ENCODE measurements at regions not wholly inside any gene's neighbourhood (a gene's known extent, or its start where the extent isn't known, plus 50 kb on each side); places are given as distances from the start of the nearest gene placed in this dataset.
A peak's percentile ranks its signal among the peaks of the same experiment; 100 is the strongest.

GRCh38 chr14:51394384-51394783, 154.3 kb downstream of the TMX1 start:
- no peak overlapping the region for H3K4me3 ChIP-seq (ENCODE audit: low read depth, low read length)
- no peak for DNase-seq (ENCODE audit: low read depth)
- no peak for TF ChIP-seq CTCF (IDR thresholded peaks at IDR 0.05; ENCODE audit: insufficient read depth, low read length, poor library complexity, severe bottlenecking)
- no peaks in the 10 kb centered on the region for H3K27me3 ChIP-seq (ENCODE audit: control insufficient read depth, insufficient read depth, low read length)
- H3K36me3 ChIP-seq (ENCODE audit: control insufficient read depth, insufficient read depth, low read length), result no peaks in the 10 kb centered on the region

DNA sequence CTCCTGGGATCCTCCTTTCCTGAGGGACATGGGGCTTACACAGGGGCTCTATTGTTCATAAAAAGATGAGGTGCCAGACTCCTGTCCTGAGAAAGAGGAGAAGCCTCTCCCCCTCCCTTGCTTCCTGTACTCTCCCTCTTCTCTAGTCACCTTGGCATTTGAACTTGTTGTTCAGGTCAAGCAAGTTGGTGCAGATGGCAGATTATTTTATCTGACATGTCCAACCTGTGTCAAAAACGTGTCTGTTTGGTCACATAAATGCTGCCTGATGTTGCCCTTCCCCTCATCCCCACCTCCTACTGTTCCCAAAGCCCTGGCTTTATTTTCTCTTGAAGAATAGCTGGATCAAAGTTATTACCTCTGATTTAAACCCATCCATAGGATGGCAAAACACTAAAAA, 154.8 kb downstream of the TMX1 start:
- Histone ChIP-seq H3K27me3 (ENCODE audit: control insufficient read depth, insufficient read depth, low read length) (no peaks in the 10 kb centered on the region), H3K36me3 (ENCODE audit: control insufficient read depth, insufficient read depth, low read length) (no peaks in the 10 kb centered on the region), H3K4me3 (ENCODE audit: low read depth, low read length) (no peak overlapping the region)
- no peak for TF ChIP-seq CTCF (IDR thresholded peaks at IDR 0.05; ENCODE audit: insufficient read depth, low read length, poor library complexity, severe bottlenecking)
- DNase-seq (ENCODE audit: low read depth), result no peak

DNA sequence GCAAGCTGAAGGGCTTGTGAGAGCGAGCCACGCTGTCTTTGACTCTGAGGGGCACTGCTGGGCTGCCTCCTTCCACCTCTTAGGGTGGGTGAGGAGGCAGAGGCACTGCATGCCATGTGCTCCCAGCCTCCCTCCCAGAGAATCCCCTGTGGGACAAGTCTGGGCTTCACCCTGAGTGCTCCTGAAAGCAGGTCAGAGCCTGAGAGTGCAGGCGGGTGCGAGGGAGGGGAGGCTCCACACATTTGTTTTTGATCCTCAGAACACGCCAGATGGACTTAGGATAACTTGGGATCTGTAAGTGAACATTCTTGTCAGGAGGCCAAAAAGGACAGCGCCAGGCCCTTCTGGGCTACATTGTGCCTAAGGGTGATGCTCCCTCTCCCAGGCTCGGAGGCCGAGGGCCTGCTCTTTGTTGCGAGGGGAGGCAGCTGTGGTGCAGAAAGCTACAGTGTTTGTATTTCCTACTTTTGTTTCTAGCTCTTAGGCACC, 155.4 kb downstream of the TMX1 start:
- H3K36me3 ChIP-seq (ENCODE audit: control insufficient read depth, insufficient read depth, low read length), result no peaks in the 10 kb centered on the region
- no peaks in the 10 kb centered on the region for H3K27me3 ChIP-seq (ENCODE audit: control insufficient read depth, insufficient read depth, low read length)
- no peak for TF ChIP-seq CTCF (IDR thresholded peaks at IDR 0.05; ENCODE audit: insufficient read depth, low read length, poor library complexity, severe bottlenecking)
- no peak overlapping the region for H3K4me3 ChIP-seq (ENCODE audit: low read depth, low read length)
- no peak for DNase-seq (ENCODE audit: low read depth)

GRCh38 chr14:51396222-51396815, 156.3 kb downstream of the TMX1 start:
- H3K27me3 ChIP-seq (ENCODE audit: control insufficient read depth, insufficient read depth, low read length), result no peaks in the 10 kb centered on the region
- H3K36me3 ChIP-seq (ENCODE audit: control insufficient read depth, insufficient read depth, low read length), result no peaks in the 10 kb centered on the region
- peak; percentile 80 for DNase-seq (ENCODE audit: low read depth)
- H3K4me3 ChIP-seq (ENCODE audit: low read depth, low read length), result no peak overlapping the region
- no peak for TF ChIP-seq CTCF (IDR thresholded peaks at IDR 0.05; ENCODE audit: insufficient read depth, low read length, poor library complexity, severe bottlenecking)

DNA sequence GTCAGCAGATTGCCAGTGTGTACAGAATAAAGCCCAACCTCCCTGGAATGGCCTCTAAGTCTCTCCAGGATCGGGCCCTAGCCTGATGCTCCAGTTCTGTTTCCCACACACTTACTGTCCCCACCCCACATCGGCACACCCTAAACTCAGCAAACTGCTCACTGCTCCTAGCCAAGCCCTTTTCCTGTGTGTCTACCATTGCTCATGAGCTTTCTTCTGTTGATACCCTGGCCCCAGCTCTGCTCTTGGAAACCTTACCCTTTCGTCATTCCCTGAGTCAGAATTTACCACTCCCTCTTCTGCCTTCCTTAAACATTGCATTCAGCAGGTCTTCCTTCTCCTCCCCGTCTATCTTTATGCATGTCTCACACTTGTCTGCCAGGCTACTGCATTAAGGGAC, 158.9 kb downstream of the TMX1 start:
- Histone ChIP-seq H3K36me3 (ENCODE audit: control insufficient read depth, insufficient read depth, low read length) (no peaks in the 10 kb centered on the region), H3K27me3 (ENCODE audit: control insufficient read depth, insufficient read depth, low read length) (no peaks in the 10 kb centered on the region), H3K4me3 (ENCODE audit: low read depth, low read length) (no peak overlapping the region)
- no peak for TF ChIP-seq CTCF (IDR thresholded peaks at IDR 0.05; ENCODE audit: insufficient read depth, low read length, poor library complexity, severe bottlenecking)
- peak; percentile 72 for DNase-seq (ENCODE audit: low read depth)

DNA sequence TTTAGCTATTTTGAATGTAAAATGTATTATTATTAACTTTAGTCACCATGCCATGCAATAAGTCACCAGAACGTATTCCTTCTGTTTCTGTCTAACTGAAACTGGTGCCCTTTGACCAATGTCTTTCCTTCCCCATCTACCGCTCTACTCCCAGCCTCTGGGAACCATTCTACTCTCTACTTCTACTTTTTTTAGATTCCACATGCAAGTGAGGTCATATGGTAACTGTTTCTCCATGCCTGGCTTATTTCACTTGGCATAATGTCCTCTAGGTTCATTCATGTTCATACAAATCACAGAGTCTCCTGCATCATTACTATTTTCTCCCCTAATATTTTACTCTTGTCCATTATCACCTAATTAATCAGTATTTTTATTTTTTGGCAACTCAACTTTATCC, 160.1 kb downstream of the TMX1 start:
- Histone ChIP-seq H3K36me3 (ENCODE audit: control insufficient read depth, insufficient read depth, low read length) (no peaks in the 10 kb centered on the region), H3K27me3 (ENCODE audit: control insufficient read depth, insufficient read depth, low read length) (no peaks in the 10 kb centered on the region), H3K4me3 (ENCODE audit: low read depth, low read length) (no peak overlapping the region)
- no peak for DNase-seq (ENCODE audit: low read depth)
- TF ChIP-seq CTCF (IDR thresholded peaks at IDR 0.05; ENCODE audit: insufficient read depth, low read length, poor library complexity, severe bottlenecking), result no peak

Data from kidney epithelial cell (primary cell).